H1 (cell line): ENCODE measurements at regions not wholly inside any gene's neighbourhood (a gene's known extent, or its start where the extent isn't known, plus 50 kb on each side); places are given as distances from the start of the nearest gene placed in this dataset.

Experiments
- CTCF ChIA-PET: fragments of 300-600 bp; sonication (Branson Sonifier 250); formaldehyde crosslinking; loops from one replicate; lab custom pipeline; 2021; ENCODE audit not compliant: partially characterized antibody; lab: Charles Lee
- POLR2A ChIA-PET: fragments of 300-600 bp; sonication (Branson Sonifier 250); formaldehyde crosslinking; loops from one replicate; lab custom pipeline; 2021; ENCODE audit warnings: inconsistent platforms; ENCODE audit not compliant: partially characterized antibody; lab: Charles Lee
- DNase-seq, 2 experiments: peaks; one replicate each; pipeline versions ENCODE4 v3.0.0 to v3.0.0-alpha.2; 2010 to 2022; ENCODE audit warnings: low spot score in 2 of 2, low read depth in 1 of 2, mixed read lengths in 1 of 2
- FAIRE-seq: peaks from 2 replicates; lab custom pipeline; 2011; peaks lifted over from hg19 to GRCh38; lab: Jason Lieb, UNC
- H2AFZ ChIP-seq: 2 replicates; pipeline ENCODE4 v1.8.1; 2012; ENCODE audit warnings: low read length, inconsistent platforms
- H2AK5ac ChIP-seq: 2 replicates; pipeline ENCODE4 v1.6.1; 2013; ENCODE audit warnings: low read depth, low read length
- H2BK120ac ChIP-seq: replicated peaks from 2 replicates; pipeline ENCODE3; 2013; ENCODE audit warnings: low read depth, low read length, inconsistent platforms
- H2BK12ac ChIP-seq: 2 replicates; pipeline ENCODE4 v1.6.1; 2013; ENCODE audit warnings: low read depth, low read length
- H2BK15ac ChIP-seq: 2 replicates; pipeline ENCODE4 v1.6.1; 2013; ENCODE audit warnings: low read length
- H2BK20ac ChIP-seq: 2 replicates; pipeline ENCODE4 v1.6.1; 2013; ENCODE audit warnings: low read length
- H2BK5ac ChIP-seq: 2 replicates; pipeline ENCODE4 v1.6.1; 2013; ENCODE audit warnings: low read depth, low read length
- H3K14ac ChIP-seq: 2 replicates; pipeline ENCODE4 v1.6.1; 2013; ENCODE audit warnings: inconsistent platforms; ENCODE audit not compliant: insufficient read length
- H3K18ac ChIP-seq: 2 replicates; pipeline ENCODE4 v1.6.1; 2013; ENCODE audit warnings: low read length; ENCODE audit errors: extremely low read depth
- H3K23ac ChIP-seq: 2 replicates; pipeline ENCODE4 v1.6.1; 2013; ENCODE audit warnings: inconsistent platforms; ENCODE audit not compliant: insufficient read length
- H3K23me2 ChIP-seq: 2 replicates; pipeline ENCODE4 v1.6.1; 2013; ENCODE audit warnings: low read depth, low read length
- H3K27ac ChIP-seq: 2 replicates; pipeline ENCODE4 v1.6.1; 2011; ENCODE audit warnings: low read depth, low read length, inconsistent platforms
- H3K27me3 ChIP-seq, 4 experiments: replicated peaks in 1 of 4; 1 replicate in 1 of 4; 2 replicates in 3 of 4; pipeline versions ENCODE4 v1.6.1 to v1.8.1; 2011 to 2013; ENCODE audit warnings: low read length in 3 of 4, mild to moderate bottlenecking in 3 of 4, inconsistent platforms in 2 of 4, mixed read lengths in 2 of 4, moderate library complexity in 1 of 4; ENCODE audit not compliant: control insufficient read depth in 3 of 4, insufficient read depth in 3 of 4; ENCODE audit errors: extremely low read depth in 1 of 4
- H3K36me3 ChIP-seq, 4 experiments: 2 replicates each; pipeline versions ENCODE4 v1.6.1 to v1.8.1; 2011 to 2013; ENCODE audit warnings: mild to moderate bottlenecking in 4 of 4, low read length in 3 of 4, moderate library complexity in 2 of 4, control low read depth in 1 of 4, inconsistent platforms in 1 of 4; ENCODE audit not compliant: insufficient read depth in 4 of 4, control insufficient read depth in 2 of 4
- H3K4ac ChIP-seq: replicated peaks from 2 replicates; pipeline ENCODE3; 2013; ENCODE audit warnings: low read length, low read depth, mixed read lengths, inconsistent platforms; ENCODE audit not compliant: insufficient read length
- H3K4me1 ChIP-seq, 4 experiments: replicated peaks in 1 of 4; 1 replicate in 1 of 4; 2 replicates in 3 of 4; pipeline versions ENCODE4 v1.6.1 to v1.8.1; 2011 to 2013; ENCODE audit warnings: low read length in 3 of 4, inconsistent platforms in 2 of 4, mixed read lengths in 1 of 4; ENCODE audit not compliant: insufficient read depth in 4 of 4, control insufficient read depth in 3 of 4
- H3K4me2 ChIP-seq, 2 experiments: 2 replicates each; pipeline versions ENCODE4 v1.6.1 to v1.8.1; 2011 to 2013; ENCODE audit warnings: low read depth in 2 of 2, low read length in 2 of 2, control low read depth in 1 of 2, inconsistent platforms in 1 of 2, mild to moderate bottlenecking in 1 of 2; ENCODE audit not compliant: insufficient read depth in 1 of 2
- H3K4me3 ChIP-seq, 4 experiments: fragments of 200-600, 300-600 bp in 1 of 4; sonication (generic), shearing (Covaris generic), sonication (Bioruptor Twin) in 1 of 4; 2 replicates each; pipeline versions ENCODE4 v1.5.1 to v1.8.1; 2011 to 2016; ENCODE audit warnings: low read length in 4 of 4, low read depth in 3 of 4, control low read depth in 2 of 4, inconsistent platforms in 2 of 4, mild to moderate bottlenecking in 2 of 4, mixed read lengths in 1 of 4, moderate library complexity in 1 of 4; ENCODE audit not compliant: insufficient read depth in 2 of 4; ENCODE audit errors: extremely low read depth in 1 of 4
- H3K56ac ChIP-seq: replicated peaks from 2 replicates; pipeline ENCODE3; 2013; ENCODE audit warnings: low read depth, mild to moderate bottlenecking, mixed read lengths, low read length, inconsistent platforms; ENCODE audit not compliant: insufficient read length
- H3K79me1 ChIP-seq: 2 replicates; pipeline ENCODE4 v1.6.1; 2013; ENCODE audit warnings: low read depth, low read length, control low read depth
- H3K79me2 ChIP-seq, 2 experiments: 2 replicates each; pipeline versions ENCODE4 v1.6.1 to v1.8.1; 2012 to 2013; ENCODE audit warnings: low read length in 2 of 2, mild to moderate bottlenecking in 2 of 2, inconsistent platforms in 1 of 2; ENCODE audit not compliant: insufficient read depth in 2 of 2, control insufficient read depth in 1 of 2
- H3K9ac ChIP-seq, 4 experiments: replicated peaks in 1 of 4; 1 replicate in 1 of 4; 2 replicates in 3 of 4; pipeline versions ENCODE4 v1.6.1 to v1.8.1; 2011 to 2013; ENCODE audit warnings: low read depth in 3 of 4, low read length in 3 of 4, control low read depth in 2 of 4, mild to moderate bottlenecking in 2 of 4, moderate library complexity in 2 of 4, inconsistent platforms in 1 of 4; ENCODE audit errors: extremely low read depth in 1 of 4
- H3K9me3 ChIP-seq, 2 experiments: 2 replicates each; pipeline versions ENCODE4 v1.6.1 to v1.8.1; 2012 to 2013; ENCODE audit warnings: mild to moderate bottlenecking in 2 of 2, moderate library complexity in 2 of 2, control low read depth in 1 of 2, inconsistent platforms in 1 of 2, low read depth in 1 of 2, low read length in 1 of 2, mixed read lengths in 1 of 2; ENCODE audit not compliant: insufficient read depth in 2 of 2
- H4K20me1 ChIP-seq, 2 experiments: replicated peaks in 1 of 2; 2 replicates each; pipeline versions ENCODE3 to v1.8.1; 2011 to 2013; ENCODE audit warnings: inconsistent platforms in 2 of 2, low read length in 2 of 2, mild to moderate bottlenecking in 1 of 2; ENCODE audit not compliant: insufficient read depth in 2 of 2, control insufficient read depth in 1 of 2
- H4K5ac ChIP-seq: 2 replicates; pipeline ENCODE4 v1.6.1; 2013; ENCODE audit warnings: low read length, low read depth, mixed read lengths, inconsistent platforms; ENCODE audit not compliant: insufficient read length
- H4K8ac ChIP-seq: 2 replicates; pipeline ENCODE4 v1.8.0; 2013; ENCODE audit warnings: mild to moderate bottlenecking, moderate library complexity, low read length, inconsistent platforms; ENCODE audit not compliant: insufficient read depth; ENCODE audit errors: extremely low read depth
- H4K91ac ChIP-seq: replicated peaks from 2 replicates; pipeline ENCODE3; 2013; ENCODE audit warnings: low read length, mixed read lengths, inconsistent platforms; ENCODE audit not compliant: insufficient read length
- RAD21 ChIP-seq, 2 experiments: IDR thresholded peaks in 1 of 2; conservative IDR thresholded peaks in 1 of 2; 2 replicates each; pipeline ENCODE4 v1.6.1; 2011; ENCODE audit warnings: low read depth in 2 of 2, low read length in 2 of 2, improper control_type of control experiment in 1 of 2, inconsistent platforms in 1 of 2, mild to moderate bottlenecking in 1 of 2, moderate library complexity in 1 of 2
- RNF2 ChIP-seq: fragments of 200-900, 300-1000 bp; sonication (generic); IDR thresholded peaks from 2 replicates; pipeline ENCODE4 v1.7.1; 2016; ENCODE audit warnings: borderline replicate concordance, low read depth, mild to moderate bottlenecking, antibody characterized with exemption, low read length; ENCODE audit not compliant: poor library complexity, severe bottlenecking; ENCODE audit errors: missing control alignments
- WGBS, 2 experiments: shearing (Covaris generic) in 1 of 2; methylation state at CpG; one replicate each; pipeline versions ENCODE4 v1.1.6 to v1.1.7; 2013 to 2015; ENCODE audit warnings: low lambda C conversion rate in 2 of 2, mixed read lengths in 2 of 2, inconsistent platforms in 1 of 2, low coverage in 1 of 2, missing lambda C conversion rate in 1 of 2; ENCODE audit not compliant: insufficient replicate concordance in 2 of 2, insufficient coverage in 1 of 2, insufficient read length in 1 of 2; ENCODE audit errors: extremely low coverage in 1 of 2, missing lambda C conversion rate in 1 of 2; 5-methylcytosine and 5-hydroxymethylcytosine counted together
- TF ChIP-seq, protein P1 (sequence below), 3 experiments: IDR thresholded peaks; 1 replicate in 2 of 3; 2 replicates in 1 of 3; pipeline versions ENCODE4 v1.5.1 to v1.6.1; 2011; ENCODE audit warnings: low read length in 3 of 3, mild to moderate bottlenecking in 3 of 3, inconsistent platforms in 2 of 3, low read depth in 1 of 3, moderate library complexity in 1 of 3; ENCODE audit not compliant: insufficient read depth in 1 of 3; ENCODE audit errors: control extremely low read depth in 1 of 3

DNA sequence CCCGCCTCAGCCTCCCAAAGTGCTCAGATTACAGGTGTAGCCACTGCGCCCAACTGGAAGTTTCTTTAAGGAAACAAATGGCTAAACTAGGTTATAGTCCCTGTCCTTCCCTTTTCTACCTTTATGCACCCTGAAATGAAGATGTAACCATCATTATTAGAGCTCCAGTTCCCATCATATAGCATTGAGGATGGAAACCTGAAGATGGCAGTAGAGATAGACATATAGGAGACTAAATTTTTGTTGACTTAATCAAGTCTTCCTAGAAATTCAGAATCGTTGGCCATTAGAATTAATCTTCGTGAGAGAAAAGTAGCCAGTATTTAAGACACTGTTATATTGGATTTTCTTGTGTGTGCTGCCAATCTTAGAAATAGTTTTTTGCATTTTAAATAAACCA is 1016.3 kb upstream of the NCAM2 start:
- Histone ChIP-seq H3K4ac (no peak overlapping the region), H4K8ac (no peak overlapping the region), H3K56ac (no peak overlapping the region), H3K79me2 (no peaks in the 10 kb centered on the region), H2BK15ac (no peak overlapping the region), H2BK12ac (no peak overlapping the region), H3K36me3 (no peaks in the 10 kb centered on the region), H3K27ac (no peak overlapping the region), H2AK5ac (no peak overlapping the region), H3K23ac (no peak overlapping the region), H3K4me3 (no peak overlapping the region), H3K4me2 (no peak overlapping the region), H3K4me1 (no peaks in the 10 kb centered on the region), H3K9ac (no peak overlapping the region), H3K27me3 (no peaks in the 10 kb centered on the region), H2BK20ac (no peak overlapping the region), H3K79me1 (no peaks in the 10 kb centered on the region), H3K23me2 (no peaks in the 10 kb centered on the region), H3K9me3 (no peaks in the 10 kb centered on the region), H2AFZ (no peak overlapping the region), H4K20me1 (no peaks in the 10 kb centered on the region), H2BK5ac (no peak overlapping the region), H4K5ac (no peak overlapping the region), H3K14ac (no peak overlapping the region), H2BK120ac (no peak overlapping the region), H3K18ac (no peak overlapping the region), H4K91ac (no peak overlapping the region)
- 88% methylated on average over 4 of the region's 4 CpGs; no CpG with 5 or more reads in 1 of the 2 experiments for WGBS, 2 experiments
- no peak for FAIRE-seq
- no peak for DNase-seq
- CTCF ChIA-PET: interaction anchor here (0.6 to 1.5 kb wide), 7 partner anchors 13 to 474 kb away, joined by 3 to 4 read pairs (median 3); no protein-coding TSS in a partner anchor
- POLR2A ChIA-PET: no interaction called here
- TF ChIP-seq RNF2: no peak
- TF ChIP-seq, protein P1, sequence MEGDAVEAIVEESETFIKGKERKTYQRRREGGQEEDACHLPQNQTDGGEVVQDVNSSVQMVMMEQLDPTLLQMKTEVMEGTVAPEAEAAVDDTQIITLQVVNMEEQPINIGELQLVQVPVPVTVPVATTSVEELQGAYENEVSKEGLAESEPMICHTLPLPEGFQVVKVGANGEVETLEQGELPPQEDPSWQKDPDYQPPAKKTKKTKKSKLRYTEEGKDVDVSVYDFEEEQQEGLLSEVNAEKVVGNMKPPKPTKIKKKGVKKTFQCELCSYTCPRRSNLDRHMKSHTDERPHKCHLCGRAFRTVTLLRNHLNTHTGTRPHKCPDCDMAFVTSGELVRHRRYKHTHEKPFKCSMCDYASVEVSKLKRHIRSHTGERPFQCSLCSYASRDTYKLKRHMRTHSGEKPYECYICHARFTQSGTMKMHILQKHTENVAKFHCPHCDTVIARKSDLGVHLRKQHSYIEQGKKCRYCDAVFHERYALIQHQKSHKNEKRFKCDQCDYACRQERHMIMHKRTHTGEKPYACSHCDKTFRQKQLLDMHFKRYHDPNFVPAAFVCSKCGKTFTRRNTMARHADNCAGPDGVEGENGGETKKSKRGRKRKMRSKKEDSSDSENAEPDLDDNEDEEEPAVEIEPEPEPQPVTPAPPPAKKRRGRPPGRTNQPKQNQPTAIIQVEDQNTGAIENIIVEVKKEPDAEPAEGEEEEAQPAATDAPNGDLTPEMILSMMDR (IDR thresholded peaks at IDR 0.05; ENCODE audit: control extremely low read depth in 1 of 3, insufficient read depth in 1 of 3, low read depth in 1 of 3, low read length in 3 of 3): peak in 2 of 3 experiments; percentile 8 to 34; a peak in 2 of 4 replicates
- TF ChIP-seq RAD21 (IDR thresholded peaks at IDR 0.05 in 1 of 2, conservative IDR thresholded peaks at IDR 0.05 in 1 of 2; ENCODE audit: low read depth in 2 of 2, low read length in 2 of 2): peak; percentile 55 to 59
